GM13976 (cell line): ENCODE measurements at regions not wholly inside any gene's neighbourhood (a gene's known extent, or its start where the extent isn't known, plus 50 kb on each side); places are given as distances from the start of the nearest gene placed in this dataset.

Source experiments
- DNase-seq: peaks from one replicate; pipeline ENCODE4 v3.0.0; 2012; ENCODE audit warnings: low spot score
- CTCF ChIP-seq: IDR thresholded peaks from 2 replicates; pipeline ENCODE4 v1.5.1; 2012; ENCODE audit warnings: borderline replicate concordance, mild to moderate bottlenecking; ENCODE audit not compliant: insufficient read depth; ENCODE audit errors: extremely low read depth, missing control alignments, control extremely low read depth
- in situ Hi-C: fragments of 300-500 bp; cut with MboI; formaldehyde crosslinking; loops from one replicate; pipeline ENCODE4 v1.12.0; 2022; ENCODE audit warnings: low sequenced_read_pairs, mixed read lengths, inconsistent platforms; ENCODE audit not compliant: unreplicated experiment

GRCh38 chr18:71021030-71021362 is 732.2 kb downstream of the SOCS6 start:
- in situ Hi-C loops: no loop called here
- no peak for TF ChIP-seq CTCF
- no peak for DNase-seq

GRCh38 chr18:71020342-71021029 is 731.6 kb downstream of the SOCS6 start:
- TF ChIP-seq CTCF: no peak
- in situ Hi-C loops: no loop called here
- no peak for DNase-seq

- DNase-seq: no peak
- in situ Hi-C loops: no loop called here
- TF ChIP-seq CTCF: no peak
Observed at GRCh38 chr18:71018816-71019215, 730.0 kb downstream of the SOCS6 start.

GRCh38 chr18:71012789-71013188 is 723.9 kb downstream of the SOCS6 start:
- TF ChIP-seq CTCF: no peak
- DNase-seq: no peak
- in situ Hi-C loops: no loop called here

- no peak for DNase-seq
- in situ Hi-C loops: no loop called here
- TF ChIP-seq CTCF: no peak
Observed at GRCh38 chr18:71011389-71011788, 722.5 kb downstream of the SOCS6 start.

GRCh38 chr18:71008257-71008656 is 719.4 kb downstream of the SOCS6 start:
- no peak for DNase-seq
- in situ Hi-C loops: no loop called here
- no peak for TF ChIP-seq CTCF
